Body of pancreas (tissue), 4 donors: ENCODE measurements at regions not wholly inside any gene's neighbourhood (a gene's known extent, or its start where the extent isn't known, plus 50 kb on each side); places are given as distances from the start of the nearest gene placed in this dataset.

Experiments
- POLR2A ChIP-seq, 3 donors: fragments of 450-650 bp; IDR thresholded peaks; one replicate each; pipeline ENCODE4 v1.6.1; 2016; ENCODE audit warnings: antibody characterized with exemption in 3 of 3, mild to moderate bottlenecking in 2 of 3
- TF ChIP-seq, protein P1 (sequence below), 7 experiments: fragments of 450-650 bp in 4 of 7; fragments of 200-600 bp in 3 of 7; sonication (generic) in 3 of 7; IDR thresholded peaks; one replicate each; pipeline ENCODE4 v1.5.1; 2016 to 2019; ENCODE audit warnings: antibody characterized with exemption in 7 of 7

GRCh38 chr2:52181080-52181479 lies 1149.1 kb upstream of the NRXN1 start:
- no peak for TF ChIP-seq POLR2A (IDR thresholded peaks at IDR 0.05)
- TF ChIP-seq, protein P1, sequence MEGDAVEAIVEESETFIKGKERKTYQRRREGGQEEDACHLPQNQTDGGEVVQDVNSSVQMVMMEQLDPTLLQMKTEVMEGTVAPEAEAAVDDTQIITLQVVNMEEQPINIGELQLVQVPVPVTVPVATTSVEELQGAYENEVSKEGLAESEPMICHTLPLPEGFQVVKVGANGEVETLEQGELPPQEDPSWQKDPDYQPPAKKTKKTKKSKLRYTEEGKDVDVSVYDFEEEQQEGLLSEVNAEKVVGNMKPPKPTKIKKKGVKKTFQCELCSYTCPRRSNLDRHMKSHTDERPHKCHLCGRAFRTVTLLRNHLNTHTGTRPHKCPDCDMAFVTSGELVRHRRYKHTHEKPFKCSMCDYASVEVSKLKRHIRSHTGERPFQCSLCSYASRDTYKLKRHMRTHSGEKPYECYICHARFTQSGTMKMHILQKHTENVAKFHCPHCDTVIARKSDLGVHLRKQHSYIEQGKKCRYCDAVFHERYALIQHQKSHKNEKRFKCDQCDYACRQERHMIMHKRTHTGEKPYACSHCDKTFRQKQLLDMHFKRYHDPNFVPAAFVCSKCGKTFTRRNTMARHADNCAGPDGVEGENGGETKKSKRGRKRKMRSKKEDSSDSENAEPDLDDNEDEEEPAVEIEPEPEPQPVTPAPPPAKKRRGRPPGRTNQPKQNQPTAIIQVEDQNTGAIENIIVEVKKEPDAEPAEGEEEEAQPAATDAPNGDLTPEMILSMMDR (IDR thresholded peaks at IDR 0.05), result no peak
